IMR-90 (cell line): ENCODE measurements at regions not wholly inside any gene's neighbourhood (a gene's known extent, or its start where the extent isn't known, plus 50 kb on each side); places are given as distances from the start of the nearest gene placed in this dataset.

Experiments
- ATAC-seq: fragments of 200-7000 bp; cut with Tn5 transposase; 2 replicates; pipeline ENCODE4 v1.9.1; 2020; ENCODE audit warnings: low read depth, mild to moderate bottlenecking, moderate library complexity
- BruUV-seq: library from RNA; stranded (reverse); fragments of 400-500 nt; replicated peaks from 2 replicates; lab custom pipeline; 2021; lab: Mats Ljungman, UMichigan
- CTCF ChIA-PET: fragments of 300-600 bp; formaldehyde crosslinking; extraction: SDS; loops from one replicate; lab custom pipeline; 2021; ENCODE audit warnings: antibody characterized with exemption; lab: Yijun Ruan, JAX
- POLR2A ChIA-PET: fragments of 300-600 bp; sonication (Branson Sonifier 250); formaldehyde crosslinking; loops from one replicate; lab custom pipeline; 2022; ENCODE audit warnings: antibody characterized with exemption; ENCODE audit not compliant: unreplicated experiment; lab: Charles Lee
- DNase-seq: peaks from one replicate; pipeline ENCODE4 v3.0.0; 2013
- H2AFZ ChIP-seq: replicated peaks from 2 replicates; pipeline ENCODE3; 2013; ENCODE audit warnings: low read length, mild to moderate bottlenecking; ENCODE audit not compliant: poor library complexity
- H2AK5ac ChIP-seq: 2 replicates; pipeline ENCODE4 v1.6.1; 2013; ENCODE audit warnings: low read depth, low read length, inconsistent platforms
- H2AK9ac ChIP-seq: replicated peaks from 2 replicates; pipeline ENCODE3; 2013; ENCODE audit warnings: mild to moderate bottlenecking, low read depth, low read length, moderate library complexity; ENCODE audit not compliant: poor library complexity
- H2BK120ac ChIP-seq: 2 replicates; pipeline ENCODE4 v1.6.1; 2013; ENCODE audit warnings: low read depth, low read length, inconsistent platforms
- H2BK15ac ChIP-seq: 3 replicates; pipeline ENCODE4 v1.6.1; 2013; ENCODE audit warnings: low read depth, low read length, inconsistent platforms
- H2BK20ac ChIP-seq: 2 replicates; pipeline ENCODE4 v1.6.1; 2013; ENCODE audit warnings: low read depth, mild to moderate bottlenecking, inconsistent platforms, low read length, moderate library complexity
- H2BK5ac ChIP-seq: 2 replicates; pipeline ENCODE4 v1.6.1; 2013; ENCODE audit warnings: mild to moderate bottlenecking, low read depth, low read length, inconsistent platforms; ENCODE audit not compliant: poor library complexity, severe bottlenecking
- H3K14ac ChIP-seq: replicated peaks from 2 replicates; pipeline ENCODE4 v1.6.1; 2013; ENCODE audit warnings: low read depth, low read length, inconsistent platforms
- H3K18ac ChIP-seq: 2 replicates; pipeline ENCODE4 v1.6.1; 2013; ENCODE audit warnings: low read depth, low read length, control low read depth
- H3K23ac ChIP-seq: 2 replicates; pipeline ENCODE4 v1.6.1; 2013; ENCODE audit warnings: low read depth, low read length, inconsistent platforms
- H3K27ac ChIP-seq: 2 replicates; pipeline ENCODE4 v1.5.1; 2013; ENCODE audit warnings: mild to moderate bottlenecking, control low read depth, low read length; ENCODE audit not compliant: insufficient read depth
- H3K27me3 ChIP-seq: 2 replicates; pipeline ENCODE4 v1.6.1; 2013; ENCODE audit warnings: low read length; ENCODE audit not compliant: control insufficient read depth, insufficient read depth
- H3K36me3 ChIP-seq: 2 replicates; pipeline ENCODE4 v1.6.1; 2013; ENCODE audit warnings: low read length, mixed read lengths; ENCODE audit not compliant: control insufficient read depth, insufficient read depth
- H3K4ac ChIP-seq: 2 replicates; pipeline ENCODE4 v1.6.1; 2013; ENCODE audit warnings: low read depth, low read length, inconsistent platforms
- H3K4me1 ChIP-seq: 2 replicates; pipeline ENCODE4 v1.6.1; 2013; ENCODE audit warnings: low read length, mixed read lengths; ENCODE audit not compliant: control insufficient read depth, insufficient read depth
- H3K4me2 ChIP-seq: 2 replicates; pipeline ENCODE4 v1.6.1; 2013; ENCODE audit warnings: low read depth, mild to moderate bottlenecking, control low read depth, low read length, moderate library complexity
- H3K4me3 ChIP-seq: 2 replicates; pipeline ENCODE4 v1.5.1; 2013; ENCODE audit warnings: low read depth, mild to moderate bottlenecking, control low read depth, low read length, moderate library complexity; ENCODE audit not compliant: insufficient read depth
- H3K56ac ChIP-seq: 2 replicates; pipeline ENCODE4 v1.6.1; 2013; ENCODE audit warnings: low read length, inconsistent platforms; ENCODE audit not compliant: insufficient read depth; ENCODE audit errors: extremely low read depth
- H3K79me1 ChIP-seq, 2 experiments: 2 replicates each; pipeline ENCODE4 v1.6.1; 2013; ENCODE audit warnings: low read length in 2 of 2, inconsistent platforms in 1 of 2, low read depth in 1 of 2
- H3K9ac ChIP-seq: 2 replicates; pipeline ENCODE4 v1.6.1; 2013; ENCODE audit warnings: low read depth, low read length, control low read depth
- H3K9me1 ChIP-seq: 2 replicates; pipeline ENCODE4 v1.6.1; 2013; ENCODE audit warnings: low read length, inconsistent platforms; ENCODE audit not compliant: insufficient read depth
- H3K9me3 ChIP-seq: 2 replicates; pipeline ENCODE4 v1.6.1; 2013; ENCODE audit warnings: low read length; ENCODE audit not compliant: control insufficient read depth, insufficient read depth
- H4K20me1 ChIP-seq: 2 replicates; pipeline ENCODE4 v1.6.1; 2013; ENCODE audit warnings: low read length, inconsistent platforms; ENCODE audit not compliant: insufficient read depth
- H4K5ac ChIP-seq: 2 replicates; pipeline ENCODE4 v1.6.1; 2013; ENCODE audit warnings: mild to moderate bottlenecking, low read depth, low read length, control low read depth
- H4K8ac ChIP-seq, 2 experiments: 2 replicates each; pipeline ENCODE4 v1.6.1; 2013; ENCODE audit warnings: low read depth in 2 of 2, low read length in 2 of 2, control low read depth in 1 of 2, inconsistent platforms in 1 of 2
- H4K91ac ChIP-seq: 2 replicates; pipeline ENCODE4 v1.6.1; 2013; ENCODE audit warnings: low read depth, low read length, inconsistent platforms; ENCODE audit not compliant: insufficient read depth
- BHLHE40 ChIP-seq: fragments of 150-350 bp; IDR thresholded peaks from 2 replicates; pipeline ENCODE4 v1.6.1; 2016; ENCODE audit warnings: mild to moderate bottlenecking, low read depth, low read length
- ELK1 ChIP-seq: fragments of 150-350 bp; IDR thresholded peaks from 2 replicates; pipeline ENCODE4 v1.6.1; 2016; ENCODE audit warnings: low read depth, mild to moderate bottlenecking, low read length, moderate library complexity, borderline replicate concordance
- MAFK ChIP-seq: IDR thresholded peaks from 2 replicates; pipeline ENCODE4 v1.6.1; 2012; ENCODE audit warnings: low read depth, low read length, improper control_type of control experiment
- NFE2L2 ChIP-seq: fragments of 150-350 bp; IDR thresholded peaks from 2 replicates; pipeline ENCODE4 v1.6.1; 2016; ENCODE audit warnings: low read depth, mild to moderate bottlenecking, low read length
- RAD21 ChIP-seq: IDR thresholded peaks from 2 replicates; pipeline ENCODE4 v1.6.1; 2012; ENCODE audit warnings: low read length, improper control_type of control experiment
- RFX5 ChIP-seq: IDR thresholded peaks from 2 replicates; pipeline ENCODE4 v1.8.0; 2012; ENCODE audit warnings: low read depth, mild to moderate bottlenecking, low read length, moderate library complexity
- USF2 ChIP-seq: fragments of 150-350 bp; IDR thresholded peaks from 2 replicates; pipeline ENCODE4 v1.6.1; 2017; ENCODE audit warnings: mild to moderate bottlenecking, antibody characterized with exemption, low read length, low read depth
- WGBS, 2 experiments: methylation state at CpG; one replicate each; pipeline versions ENCODE4 v1.1.5 to v1.1.7; 2013; ENCODE audit warnings: missing lambda C conversion rate in 2 of 2; ENCODE audit not compliant: insufficient read length in 1 of 2; ENCODE audit errors: extremely low coverage in 2 of 2; 5-methylcytosine and 5-hydroxymethylcytosine counted together
- dilution Hi-C: fragments of 300-500 bp; cut with HindIII; formaldehyde crosslinking; loops from one replicate; pipeline ENCODE4 v1.14.3; 2018; ENCODE audit warnings: low sequenced_read_pairs; ENCODE audit not compliant: unreplicated experiment
- in situ Hi-C: fragments of 300-500 bp; cut with MboI; formaldehyde crosslinking; loops from 3 replicates; pipeline ENCODE4 v1.14.3; 2019; ENCODE audit warnings: low sequenced_read_pairs, inconsistent platforms, mixed read lengths
- intact Hi-C: fragments of 100-400 bp; cut with micrococcal nuclease; formaldehyde crosslinking; loops from 2 replicates; pipeline ENCODE4 v1.10.0; 2022

GRCh38 chr10:131749767-131750142, 151.1 kb upstream of the PPP2R2D start:
- Histone ChIP-seq H3K4me3 (no peak overlapping the region), H3K79me1 (no peaks in the 10 kb centered on the region), H3K18ac (no peak overlapping the region), H4K20me1 (no peaks in the 10 kb centered on the region), H4K91ac (no peak overlapping the region), H3K27ac (no peak overlapping the region), H3K9me1 (no peaks in the 10 kb centered on the region), H2AFZ (no peak overlapping the region), H4K8ac (no peak overlapping the region), H2BK120ac (no peak overlapping the region), H3K27me3 (no peaks in the 10 kb centered on the region), H2BK5ac (no peak overlapping the region), H3K4me1 (no peaks in the 10 kb centered on the region), H2BK20ac (no peak overlapping the region), H2BK15ac (no peak overlapping the region), H2AK9ac (no peak overlapping the region), H4K5ac (no peak overlapping the region), H3K4ac (no peak overlapping the region), H3K9ac (no peak overlapping the region), H3K9me3 (peaks cover 51% of the 10 kb centered on the region), H2AK5ac (no peak overlapping the region), H3K23ac (no peak overlapping the region), H3K56ac (no peak overlapping the region), H3K14ac (no peak overlapping the region), H3K4me2 (no peak overlapping the region), H3K36me3 (no peaks in the 10 kb centered on the region)
- in situ Hi-C loops (no loop called here), dilution Hi-C loops (no loop called here), intact Hi-C loops (no loop called here)
- 76% methylated on average over 3 of the region's 8 CpGs; no CpG with 5 or more reads in 1 of the 2 experiments for WGBS, 2 experiments
- no peak for TF ChIP-seq USF2
- TF ChIP-seq MAFK = no peak
- no peak for TF ChIP-seq ELK1
- no peak for TF ChIP-seq BHLHE40
- no peak for TF ChIP-seq RFX5
- TF ChIP-seq NFE2L2 = no peak
- TF ChIP-seq RAD21 = no peak
- BruUV-seq = no TSS peak
- POLR2A ChIA-PET = no interaction called here
- ATAC-seq (no peak), DNase-seq (no peak)
- CTCF ChIA-PET = no interaction called here
